NCI-H2081 (cell line): ENCODE measurements at regions not wholly inside any gene's neighbourhood (a gene's known extent, or its start where the extent isn't known, plus 50 kb on each side); places are given as distances from the start of the nearest gene placed in this dataset.
A peak's percentile ranks its signal among the peaks of the same experiment; 100 is the strongest.
"Not testable (repeated sequence)": the region's sequence is repeated elsewhere in the genome, so short reads cannot be mapped to it uniquely, and the experiment has no call there.

Experiments
- DNase-seq, 2 experiments: peaks; one replicate each; lab custom pipeline; 2025; lab: John Stamatoyannopoulos, UW

- no peak for DNase-seq
These were observed 52.7 kb downstream of the KCNA5 start for GRCh38 chr12:5096241-5096924.

- no peak for DNase-seq
These were observed 54.1 kb downstream of the KCNA5 start for GRCh38 chr12:5097786-5098185.

DNA sequence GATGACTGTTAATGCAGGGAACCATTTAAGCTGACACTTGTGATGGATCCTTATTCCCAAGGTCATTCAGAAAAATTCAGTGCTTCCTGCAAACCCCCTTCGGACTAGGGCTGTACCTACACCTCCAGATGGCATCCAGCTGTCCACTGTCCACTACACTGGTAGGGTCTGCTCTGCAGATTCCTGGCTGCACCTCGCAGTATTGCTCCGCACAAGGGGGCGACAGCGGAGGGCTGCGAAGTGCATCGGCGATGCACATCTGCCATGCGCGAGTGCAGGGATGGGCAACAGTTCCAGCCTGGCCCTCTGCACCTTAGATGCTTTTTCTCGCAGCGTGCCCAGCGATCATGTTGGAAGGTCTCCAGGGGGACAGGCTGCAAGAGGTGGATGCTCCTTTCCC is 55.5 kb downstream of the KCNA5 start:
- no peak for DNase-seq

DNA sequence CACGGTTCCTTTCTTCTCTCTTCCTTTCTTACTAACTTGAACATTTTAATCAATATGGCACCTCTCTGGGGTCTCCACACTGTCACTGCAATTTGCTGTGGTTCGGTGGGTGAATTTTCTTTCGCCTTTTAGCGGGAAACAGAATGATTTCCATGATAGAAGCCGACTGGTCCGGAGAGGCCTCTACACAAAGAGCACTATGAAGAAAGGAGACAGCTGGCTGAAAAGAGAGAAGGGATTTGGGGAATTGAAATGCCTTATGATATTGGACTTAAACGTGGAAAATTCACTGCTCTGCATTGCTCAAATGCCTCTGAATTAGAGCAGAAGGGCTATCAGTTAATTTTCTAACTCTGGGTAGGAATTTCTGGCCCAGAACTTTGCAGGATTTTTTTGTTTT is 55.9 kb downstream of the KCNA5 start:
- DNase-seq, result no peak

DNA sequence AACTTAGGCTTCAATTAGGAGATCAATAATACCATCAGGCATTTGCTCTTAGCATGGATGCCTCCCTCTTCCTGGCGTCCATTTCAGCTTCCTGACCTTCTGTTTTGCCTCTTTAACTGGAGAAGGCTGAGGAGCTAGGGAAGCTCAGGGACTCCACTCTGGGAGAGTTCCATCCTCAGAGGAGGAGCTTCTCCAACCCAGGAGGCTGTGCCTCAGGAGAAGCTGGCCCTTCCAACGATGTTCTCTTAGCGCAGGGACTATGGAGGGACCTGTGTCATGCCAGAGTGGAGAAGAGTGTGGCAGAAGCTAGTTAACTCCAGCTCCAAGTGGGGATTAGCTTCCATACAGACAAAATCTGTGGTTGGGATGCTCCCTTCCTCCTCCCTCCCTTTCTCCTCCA is 58.0 kb downstream of the KCNA5 start:
- no peak for DNase-seq

- DNase-seq, result no peak
These were observed 58.6 kb downstream of the KCNA5 start for GRCh38 chr12:5102261-5102789.

- no peak for DNase-seq
These were observed 59.1 kb downstream of the KCNA5 start for GRCh38 chr12:5102806-5103205.

DNA sequence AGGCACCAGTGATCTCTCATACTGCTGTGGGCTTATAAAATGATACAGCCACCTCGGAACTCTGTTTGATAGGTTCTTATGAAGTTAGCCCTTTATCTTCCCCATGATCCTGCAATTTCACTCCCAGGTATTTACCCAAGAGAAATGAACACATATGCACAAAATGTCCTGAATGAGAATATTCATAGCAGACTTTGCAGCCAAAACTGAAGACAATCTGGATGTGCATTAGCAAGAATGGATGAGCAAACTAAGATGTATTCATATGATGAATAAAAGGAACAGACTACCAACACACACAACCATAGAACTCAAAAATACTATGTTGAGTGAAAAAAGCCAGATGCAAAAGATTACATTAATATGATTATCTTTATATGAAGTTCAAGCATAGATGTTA is 66.7 kb downstream of the KCNA5 start:
- no peak for DNase-seq

- no peak for DNase-seq
These were observed 70.8 kb downstream of the KCNA5 start for GRCh38 chr12:5114436-5114835.

DNA sequence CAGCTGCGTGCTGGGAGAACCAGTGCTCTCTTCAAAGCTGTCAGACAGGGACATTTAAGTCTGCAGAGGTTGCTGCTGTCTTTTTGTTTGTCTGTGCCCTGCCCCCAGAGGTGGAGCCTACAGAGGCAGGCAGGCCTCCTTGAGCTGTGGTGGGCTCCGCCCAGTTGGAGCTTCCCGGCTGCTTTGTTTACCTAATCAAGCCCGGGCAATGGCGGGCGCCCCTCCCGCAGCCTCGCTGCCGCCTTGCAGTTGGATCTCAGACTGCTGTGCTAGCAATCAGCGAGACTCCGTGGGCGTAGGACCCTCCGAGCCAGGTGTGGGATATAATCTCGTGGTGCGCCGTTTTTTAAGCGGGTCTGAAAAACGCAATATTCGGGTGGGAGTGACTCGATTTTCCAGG is 78.1 kb downstream of the KCNA5 start:
- DNase-seq, result not testable (repeated sequence)

GRCh38 chr12:5122256-5122831 is 78.7 kb downstream of the KCNA5 start:
- peak; percentile 13 to 16 for DNase-seq

DNA sequence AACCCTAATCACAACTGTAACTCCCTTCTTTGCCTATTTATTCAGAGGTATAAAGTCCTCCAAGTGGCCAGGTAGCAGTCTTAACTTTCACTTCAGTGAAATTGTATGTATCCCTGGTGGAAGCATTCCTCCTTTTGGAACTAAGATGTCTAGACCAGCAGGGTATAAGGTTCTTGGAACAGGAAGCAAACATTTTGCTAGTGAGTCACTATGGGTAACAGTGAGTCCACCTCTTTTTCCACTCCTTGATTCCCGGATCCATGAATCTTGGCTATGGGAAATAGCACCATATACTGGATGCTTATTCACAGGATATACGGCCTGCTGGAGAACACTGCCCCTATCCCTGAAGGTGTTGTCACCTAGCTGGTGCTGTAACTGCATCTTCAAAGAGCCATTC is 80.2 kb downstream of the KCNA5 start:
- no peak for DNase-seq

DNA sequence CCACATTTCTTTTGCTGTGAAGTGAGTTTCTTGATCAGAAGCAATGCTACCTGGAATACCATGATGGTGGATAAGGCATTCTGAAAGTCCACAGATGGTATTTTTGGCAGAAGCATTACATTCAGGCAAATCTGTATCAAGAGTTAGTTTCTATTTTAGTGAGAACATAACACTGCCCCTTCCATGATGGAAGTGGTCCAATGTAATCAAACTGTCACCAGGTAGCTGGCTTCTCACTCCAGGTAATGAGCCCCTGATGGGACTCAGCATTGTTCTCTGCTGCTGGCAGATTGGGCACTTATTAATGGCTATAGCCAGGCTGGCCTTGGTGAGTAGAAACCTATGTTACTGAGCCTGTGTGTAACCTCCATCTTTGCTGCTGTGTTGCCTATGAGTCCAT is 80.7 kb downstream of the KCNA5 start:
- DNase-seq, result peak; percentile 53 to 79

- no peak for DNase-seq
These were observed 91.3 kb downstream of the KCNA5 start for GRCh38 chr12:5134861-5135525.

GRCh38 chr12:5138256-5138655 is 94.6 kb downstream of the KCNA5 start:
- no peak for DNase-seq

- DNase-seq, result no peak
These were observed 95.2 kb downstream of the KCNA5 start for GRCh38 chr12:5138845-5139244.

GRCh38 chr12:5139751-5140150 is 96.1 kb downstream of the KCNA5 start:
- no peak for DNase-seq

DNA sequence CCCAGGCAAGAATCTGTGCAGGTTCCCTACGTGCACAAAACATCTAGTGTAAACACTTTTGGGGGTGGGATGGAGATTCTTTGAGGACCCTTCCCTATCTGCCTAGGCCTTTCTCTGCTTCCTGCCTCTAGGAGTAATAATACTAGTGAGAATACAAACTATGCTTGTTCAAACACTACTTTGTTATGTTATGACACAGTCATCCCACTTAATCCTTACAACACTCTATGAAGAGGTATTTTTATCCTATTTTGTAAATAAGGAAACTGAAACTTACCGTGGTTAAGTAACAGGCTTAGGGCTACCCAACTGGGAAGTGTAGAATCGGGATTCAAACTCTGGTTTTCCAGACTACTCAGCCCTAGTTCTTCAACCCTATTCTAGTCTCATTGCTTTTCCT is 96.5 kb downstream of the KCNA5 start:
- no peak for DNase-seq

DNA sequence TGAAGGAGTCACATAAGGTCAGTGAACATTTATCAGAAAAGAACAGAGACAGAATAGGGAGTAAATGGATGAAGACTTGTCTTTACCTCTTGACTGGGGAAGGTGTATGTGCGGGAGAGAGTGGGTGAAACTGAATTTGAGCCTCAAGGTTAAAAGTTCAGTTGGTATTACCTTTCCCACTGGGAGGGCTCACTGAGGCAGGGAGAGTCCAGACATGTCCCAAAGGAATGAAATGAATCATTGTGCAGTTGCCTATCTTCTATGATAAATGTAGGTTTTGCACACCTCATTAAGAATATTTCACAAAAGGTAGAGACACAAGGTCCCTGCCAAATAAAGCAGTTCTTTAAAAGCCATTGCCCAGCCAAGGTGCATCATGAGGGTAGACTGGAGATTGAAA is 105.2 kb downstream of the KCNA5 start:
- no peak for DNase-seq

GRCh38 chr12:5154091-5154490 is 110.4 kb downstream of the KCNA5 start:
- DNase-seq, result no peak

- no peak for DNase-seq
These were observed 112.2 kb downstream of the KCNA5 start for GRCh38 chr12:5155866-5156265.

DNA sequence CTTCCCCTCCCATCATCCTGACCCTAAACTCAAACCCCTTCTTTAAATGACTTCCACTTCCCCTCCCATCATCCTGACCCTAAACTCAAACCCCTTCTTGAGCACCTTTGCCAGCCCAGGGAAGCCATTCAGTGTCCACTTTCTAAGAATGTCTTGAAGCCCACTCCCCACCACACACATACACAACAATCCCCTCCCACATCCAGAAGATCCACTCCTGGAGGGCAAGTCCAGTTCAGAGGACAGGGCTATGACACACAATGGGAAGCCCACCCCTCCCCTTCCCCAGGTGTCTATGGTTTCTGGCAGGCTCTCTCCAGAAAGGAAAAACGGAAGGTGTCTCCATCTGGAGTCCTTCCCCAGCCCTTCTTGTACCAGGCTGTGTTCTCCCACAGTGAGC is 117.1 kb downstream of the KCNA5 start:
- no peak for DNase-seq

DNA sequence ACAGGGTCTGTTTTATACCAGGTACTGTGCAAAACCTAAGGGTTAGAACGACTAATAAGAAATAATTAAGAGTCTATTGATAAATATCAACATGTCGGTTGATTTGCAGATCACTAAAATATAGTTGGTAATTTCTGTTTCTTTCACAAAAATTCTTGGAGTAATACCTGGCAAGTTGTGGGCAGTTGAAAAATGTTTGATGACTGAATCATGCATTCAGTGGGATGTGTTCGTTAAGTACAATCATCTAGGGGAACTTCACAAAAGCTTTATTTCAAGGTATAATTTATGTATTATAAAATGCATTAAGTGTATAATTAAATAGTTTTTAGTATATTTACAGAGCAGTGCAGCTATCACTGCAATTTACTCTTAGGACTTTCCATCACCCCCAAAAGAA is 120.0 kb downstream of the KCNA5 start:
- DNase-seq, result no peak
